Putamen (tissue), 1 donor: ENCODE measurements at regions not wholly inside any gene's neighbourhood (a gene's known extent, or its start where the extent isn't known, plus 50 kb on each side); places are given as distances from the start of the nearest gene placed in this dataset.
"Not testable (repeated sequence)": the region's sequence is repeated elsewhere in the genome, so short reads cannot be mapped to it uniquely, and the experiment has no call there.

Experiments used
- DNase-seq: peaks from one replicate; pipeline ENCODE4 v3.0.0-alpha.2; 2016; ENCODE audit warnings: low spot score

GRCh38 chr18:14963246-14963645 lies 215.3 kb downstream of the ANKRD30B start:
- DNase-seq = no peak

DNA sequence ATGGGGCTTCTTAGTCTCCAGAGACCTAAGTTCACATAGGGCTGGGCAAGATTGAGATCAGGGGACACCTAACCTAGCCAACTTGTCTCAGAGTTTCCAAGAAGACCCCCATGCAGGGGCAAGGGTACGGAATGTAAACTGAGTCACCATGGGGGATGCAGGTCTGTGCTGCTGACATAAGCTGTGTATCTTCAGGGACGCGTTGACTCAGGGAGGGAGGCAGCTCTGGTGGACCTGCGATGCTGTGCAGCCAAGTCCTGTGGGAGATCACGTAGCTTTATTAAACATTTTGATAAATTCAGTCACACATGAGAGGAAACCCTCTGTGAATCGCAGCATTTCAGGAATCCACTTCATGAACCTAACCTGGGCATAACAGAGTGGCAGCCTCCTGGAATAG lies 216.0 kb downstream of the ANKRD30B start:
- no peak for DNase-seq

- no peak for DNase-seq
These were observed 216.4 kb downstream of the ANKRD30B start for GRCh38 chr18:14964406-14964805.

DNA sequence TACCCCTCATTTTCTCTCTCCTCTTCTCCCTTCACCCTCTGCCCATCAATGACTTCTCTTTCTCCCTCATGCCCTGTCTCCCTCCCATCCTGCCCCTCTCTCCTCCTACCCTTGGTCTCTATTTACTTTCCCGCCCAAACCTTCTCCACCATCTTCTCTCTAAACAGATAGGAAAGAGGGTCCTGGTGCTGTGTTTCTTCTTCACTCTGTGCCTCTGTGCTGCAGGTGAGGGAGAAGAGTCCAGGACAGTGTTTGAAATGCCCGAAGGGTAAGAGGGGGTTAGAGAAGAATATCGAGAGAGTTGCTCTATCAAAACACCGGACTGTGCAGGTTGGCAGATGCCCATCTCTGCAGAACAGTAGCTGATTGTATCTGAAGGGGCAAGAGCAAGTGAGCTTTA lies 217.0 kb downstream of the ANKRD30B start:
- not testable (repeated sequence) for DNase-seq

DNA sequence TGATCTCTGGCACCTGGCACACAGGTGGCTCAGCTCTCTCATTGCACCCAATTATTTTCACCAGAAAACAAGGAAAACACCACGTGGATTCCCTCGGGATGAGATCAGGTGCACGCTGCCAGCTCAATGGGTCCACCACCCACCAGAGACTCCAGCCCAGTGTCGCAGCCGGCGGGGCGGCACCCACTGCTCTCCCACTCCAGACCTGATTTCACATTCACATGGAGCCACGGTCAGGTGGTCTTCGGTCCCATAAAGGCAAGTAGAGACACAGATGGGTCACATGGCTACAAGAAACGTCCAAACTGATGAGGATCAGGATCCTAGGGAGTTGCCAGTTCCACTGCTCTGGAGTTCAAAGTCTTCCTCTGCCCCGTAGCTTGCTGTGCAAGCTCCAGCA lies 217.6 kb downstream of the ANKRD30B start:
- DNase-seq = no peak

DNA sequence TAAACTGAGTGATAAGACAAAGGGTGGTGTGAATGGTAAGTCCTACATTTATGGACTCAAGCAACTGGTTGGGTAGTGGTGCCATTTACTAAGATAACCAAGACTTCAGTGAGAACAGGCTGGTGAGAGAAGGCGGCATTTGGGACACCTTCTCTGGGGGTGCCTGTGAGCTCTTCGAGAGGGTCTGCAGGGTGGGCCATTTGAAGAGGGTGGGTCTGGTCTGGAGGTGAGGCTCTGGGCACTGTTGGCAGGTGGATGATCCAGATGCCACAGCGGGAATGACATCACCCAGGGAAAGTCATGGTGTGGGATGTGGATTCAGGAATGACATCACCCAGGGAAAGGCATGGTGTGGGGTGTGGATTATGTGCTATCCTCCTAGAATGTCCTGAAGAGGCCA lies 219.3 kb downstream of the ANKRD30B start:
- not testable (repeated sequence) for DNase-seq

- DNase-seq = no peak
These were observed 221.5 kb downstream of the ANKRD30B start for GRCh38 chr18:14969500-14969899.

- DNase-seq = no peak
These were observed 222.1 kb downstream of the ANKRD30B start for GRCh38 chr18:14970027-14970426.

DNA sequence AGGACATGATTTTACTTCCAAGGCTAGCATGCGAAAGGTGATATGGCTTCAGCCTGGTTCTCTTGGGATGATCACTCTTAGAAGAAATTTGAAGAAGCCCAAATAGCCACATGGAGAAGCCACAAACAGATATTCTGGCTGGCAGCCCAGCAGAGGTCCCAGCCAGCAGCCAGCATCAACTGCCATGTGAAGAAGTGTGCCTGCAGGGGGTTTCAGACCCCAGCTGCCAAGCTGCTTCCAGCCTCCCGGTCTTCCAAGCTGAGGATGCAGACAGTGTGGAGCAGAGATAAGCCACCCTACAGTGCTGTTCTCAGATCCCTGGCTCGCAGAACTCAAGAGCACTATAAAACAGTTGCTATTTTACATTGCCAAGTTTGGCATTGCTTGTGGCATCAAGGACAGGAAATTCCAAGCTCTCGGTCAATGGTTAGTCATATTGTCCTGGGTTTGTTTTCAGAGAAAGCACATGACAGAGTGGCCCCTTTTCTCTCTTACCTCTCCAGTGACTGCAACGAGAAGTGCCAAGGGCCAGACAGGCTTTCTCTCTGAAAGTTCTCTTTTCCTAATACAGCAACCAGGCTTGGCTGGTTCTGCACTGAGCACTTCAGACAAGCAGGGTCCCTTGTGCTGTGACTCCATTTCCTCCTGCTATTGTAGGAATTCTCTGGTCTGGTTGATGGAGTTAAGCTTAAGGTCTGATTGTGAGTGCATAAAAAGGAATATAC lies 223.7 kb downstream of the ANKRD30B start:
- DNase-seq = no peak

DNA sequence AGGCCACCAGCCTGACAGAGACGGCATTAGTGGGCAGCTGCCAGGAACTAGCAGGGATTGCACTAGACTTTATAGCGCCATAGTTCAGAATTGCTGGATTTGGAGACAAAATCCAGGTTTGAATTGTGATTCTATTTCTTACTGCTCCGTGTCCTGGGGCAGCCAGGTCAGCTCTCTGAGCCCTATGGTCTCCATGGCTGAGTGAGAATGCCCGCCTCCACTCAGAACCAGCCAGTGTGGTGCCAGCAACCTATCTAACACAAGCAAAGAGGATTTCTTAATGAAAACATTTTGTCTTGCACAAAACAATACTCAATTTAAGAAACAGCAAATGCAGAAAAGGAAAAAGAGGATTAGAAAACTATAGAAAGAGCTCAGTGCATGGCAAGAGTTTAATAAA lies 225.4 kb downstream of the ANKRD30B start:
- DNase-seq = not testable (repeated sequence)

GRCh38 chr18:14974088-14974487 lies 226.1 kb downstream of the ANKRD30B start:
- no peak for DNase-seq

GRCh38 chr18:14974576-14974975 lies 226.6 kb downstream of the ANKRD30B start:
- no peak for DNase-seq

DNA sequence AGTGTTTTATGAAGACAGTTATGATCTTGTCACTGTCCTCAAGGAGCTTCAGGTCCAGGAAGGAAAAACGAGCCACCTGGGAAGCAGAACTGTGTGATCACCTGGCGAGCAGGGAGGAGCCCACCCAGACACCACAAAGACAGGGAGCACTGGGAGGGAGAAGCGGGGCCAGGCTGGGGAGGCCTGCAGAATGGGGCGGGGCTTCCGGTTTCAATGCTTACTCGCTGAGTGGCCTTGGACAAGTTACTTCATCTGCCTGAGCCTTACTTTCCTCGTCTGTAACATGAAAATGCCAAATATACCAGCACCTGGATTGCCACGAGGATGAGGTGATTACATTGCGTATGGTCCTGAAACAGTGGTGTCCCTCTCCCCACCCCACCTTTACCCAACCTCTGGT lies 227.5 kb downstream of the ANKRD30B start:
- no peak for DNase-seq

- DNase-seq = no peak
These were observed 228.9 kb downstream of the ANKRD30B start for GRCh38 chr18:14976736-14977430.

DNA sequence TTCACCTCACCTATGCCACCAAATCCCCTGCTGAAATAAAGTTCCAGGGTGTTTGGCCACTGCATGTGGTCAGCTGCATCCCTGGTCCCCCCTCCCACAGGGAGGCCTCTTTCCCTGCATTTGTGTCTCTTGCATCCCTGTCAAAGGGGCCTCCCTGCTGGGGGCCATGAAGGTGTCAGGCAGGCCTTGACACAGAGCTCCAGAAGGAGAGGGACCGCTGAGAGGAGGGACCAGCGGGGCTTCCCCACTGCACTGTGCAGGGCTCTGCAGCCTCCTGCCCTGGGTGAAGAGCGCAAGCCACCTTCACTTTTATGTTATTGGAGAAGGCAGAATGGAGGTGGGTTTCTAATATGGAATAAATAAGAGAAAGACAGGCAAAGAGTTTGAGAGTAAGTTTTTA lies 230.2 kb downstream of the ANKRD30B start:
- no peak for DNase-seq

DNA sequence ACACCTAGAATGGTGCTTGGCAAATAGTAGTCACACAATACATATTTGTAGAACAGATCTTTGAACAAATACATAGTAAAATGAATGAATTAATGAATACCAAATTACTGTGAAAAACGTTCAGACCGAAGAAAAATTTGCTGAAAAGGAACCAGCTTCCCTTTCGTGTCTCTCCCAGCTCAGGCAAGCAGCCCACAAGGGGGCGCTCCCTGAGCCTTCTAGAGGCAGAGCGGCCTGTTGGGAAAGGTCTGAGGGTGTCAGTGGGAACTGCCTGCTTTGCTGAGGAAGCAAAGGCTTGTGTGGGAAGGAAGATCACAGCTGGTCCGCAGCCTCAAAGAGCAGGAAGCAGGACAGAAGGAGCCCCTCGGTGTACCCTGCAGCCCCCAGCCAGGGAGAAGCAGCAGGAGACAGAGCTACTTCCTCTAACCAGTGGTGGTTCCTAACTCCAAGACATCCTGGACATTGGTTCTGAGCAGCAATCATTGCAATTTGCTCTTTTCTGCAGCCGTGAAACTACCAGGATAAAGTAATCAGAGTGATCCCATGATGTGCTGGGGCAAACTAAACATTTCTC lies 231.1 kb downstream of the ANKRD30B start:
- DNase-seq = no peak

DNA sequence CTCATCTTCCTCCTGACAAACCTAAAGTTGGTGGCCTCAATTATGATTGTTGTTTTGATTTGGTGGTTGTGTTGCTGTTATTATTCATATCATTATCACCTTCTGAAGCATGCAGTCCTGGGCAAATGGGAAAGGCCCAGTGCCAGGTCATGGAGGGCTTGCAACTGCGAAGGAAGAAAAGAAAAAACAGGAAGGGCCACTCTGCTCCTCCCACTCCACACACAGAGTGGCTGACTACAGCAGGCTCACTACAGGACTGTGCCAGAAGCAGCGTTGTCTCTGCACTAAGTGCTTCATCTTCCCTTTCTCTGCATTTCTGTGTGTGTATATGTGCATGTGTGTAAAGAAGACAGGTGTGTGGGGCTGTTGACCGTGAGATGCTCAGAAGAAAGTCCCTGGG lies 231.9 kb downstream of the ANKRD30B start:
- DNase-seq = no peak

GRCh38 chr18:14984531-14984930 lies 236.6 kb downstream of the ANKRD30B start:
- not testable (repeated sequence) for DNase-seq

DNA sequence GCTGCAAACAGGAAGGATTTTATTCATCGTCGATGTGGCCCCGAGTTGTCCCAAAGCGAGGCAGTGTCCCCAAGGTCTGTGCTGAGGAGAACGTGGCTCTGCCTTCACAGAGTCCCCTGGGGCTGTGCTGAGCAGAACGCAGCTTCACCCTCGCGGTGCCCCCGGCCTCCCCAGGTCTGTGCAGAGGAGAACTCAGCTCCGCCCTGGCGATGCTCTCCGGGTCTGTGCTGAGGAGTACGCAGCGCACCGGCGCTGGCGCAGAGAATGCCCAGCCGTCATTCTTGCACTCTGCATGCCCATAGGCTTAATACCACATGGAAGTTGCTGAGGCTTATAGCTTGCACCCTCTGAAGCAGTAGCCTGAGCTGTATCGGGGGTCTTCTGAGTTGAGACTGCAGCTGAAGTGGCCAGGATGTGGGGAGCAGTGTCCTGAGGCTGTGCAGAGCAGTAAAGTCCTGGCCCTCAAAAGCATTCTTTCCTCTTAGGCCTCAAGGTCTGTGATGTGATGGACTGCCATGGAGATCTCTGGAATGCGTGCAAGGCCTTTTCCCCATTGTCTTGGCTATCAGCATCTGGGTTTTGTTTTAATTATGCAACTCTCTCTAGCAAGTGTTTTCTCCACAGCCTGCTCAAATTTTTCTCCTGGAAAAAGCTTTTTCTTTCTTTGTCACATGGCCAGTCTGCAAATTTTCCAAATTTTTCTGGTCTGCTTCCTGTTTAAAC lies 237.5 kb downstream of the ANKRD30B start:
- not testable (repeated sequence) for DNase-seq

DNA sequence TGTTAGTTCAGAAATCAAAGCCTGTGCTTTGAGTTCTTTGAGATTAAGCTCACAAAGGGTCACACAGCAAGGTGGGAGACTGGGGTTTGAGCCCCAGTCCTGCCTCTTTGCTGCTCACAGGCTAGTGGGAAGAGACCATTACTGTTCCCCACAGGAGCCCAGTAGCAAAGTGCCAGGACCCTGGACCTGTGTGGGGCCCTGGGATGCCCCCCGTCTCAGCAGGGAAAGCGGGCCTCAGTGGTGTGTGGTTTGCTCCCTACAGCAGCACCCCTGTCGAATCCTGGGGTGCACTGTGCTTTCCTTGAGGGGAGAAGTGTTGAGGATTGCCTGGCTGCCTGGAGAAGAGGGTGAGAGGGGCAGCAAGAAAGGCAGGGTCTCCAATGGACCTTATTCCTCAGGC lies 239.4 kb downstream of the ANKRD30B start:
- DNase-seq = not testable (repeated sequence)

DNA sequence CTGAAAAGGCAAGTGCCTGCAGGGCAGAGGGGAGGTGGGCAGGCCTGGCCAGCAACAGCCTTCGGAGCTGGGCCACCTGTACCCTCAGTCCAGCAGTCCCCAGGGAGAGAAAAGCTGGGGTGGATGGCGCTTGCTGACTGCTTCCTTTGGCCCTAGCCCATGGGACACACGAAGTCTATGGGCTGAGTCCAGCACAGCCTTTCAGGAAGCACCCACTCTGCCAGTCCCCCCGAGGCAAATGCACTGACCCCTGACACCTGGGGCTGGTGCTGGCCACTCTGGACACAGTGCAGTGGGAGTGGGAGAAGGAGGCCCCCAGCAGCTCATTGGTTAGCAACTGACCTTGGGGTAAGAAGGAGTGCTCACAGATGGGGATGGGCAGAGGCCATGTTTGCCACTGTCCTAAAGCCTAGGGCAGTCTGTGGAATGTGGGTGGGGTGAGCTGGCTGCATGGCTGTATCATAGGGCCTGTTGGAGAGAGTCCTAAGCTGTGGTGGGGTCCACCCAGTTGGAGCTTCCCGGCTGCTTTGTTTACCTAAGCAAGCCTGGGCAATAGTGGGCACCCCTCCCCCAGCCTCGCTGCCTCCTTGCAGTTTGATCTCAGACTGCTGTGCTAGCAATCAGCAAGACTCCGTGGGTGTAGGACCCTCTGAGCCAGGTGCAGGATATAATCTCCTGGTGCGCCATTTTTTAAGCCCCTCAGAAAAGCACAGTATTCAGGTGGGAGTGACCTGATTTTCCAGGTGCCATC lies 240.2 kb downstream of the ANKRD30B start:
- DNase-seq = not testable (repeated sequence)

GRCh38 chr18:14989569-14989968 lies 241.6 kb downstream of the ANKRD30B start:
- not testable (repeated sequence) for DNase-seq
